Nephron (organoid): ENCODE measurements at regions not wholly inside any gene's neighbourhood (a gene's known extent, or its start where the extent isn't known, plus 50 kb on each side); places are given as distances from the start of the nearest gene placed in this dataset.

Source experiments
- H3K27ac Mint-ChIP-seq, 3 experiments: 2 replicates each; pipeline ENCODE4 v1.8.0; 2020; ENCODE audit warnings: mixed read lengths in 3 of 3, mild to moderate bottlenecking in 2 of 3, moderate library complexity in 1 of 3
- H3K27me3 Mint-ChIP-seq: 2 replicates; pipeline ENCODE4 v1.8.0; 2021; ENCODE audit warnings: low read depth, mild to moderate bottlenecking, moderate library complexity, mixed read lengths
- H3K36me3 Mint-ChIP-seq: 2 replicates; pipeline ENCODE4 v1.8.0; 2020; ENCODE audit warnings: low read depth, mixed read lengths
- H3K4me1 Mint-ChIP-seq: 2 replicates; pipeline ENCODE4 v1.8.0; 2020; ENCODE audit warnings: mixed read lengths
- H3K4me3 Mint-ChIP-seq, 3 experiments: 2 replicates each; pipeline ENCODE4 v1.8.0; 2020; ENCODE audit warnings: mild to moderate bottlenecking in 3 of 3, mixed read lengths in 3 of 3, moderate library complexity in 2 of 3
- H3K9me3 Mint-ChIP-seq: 2 replicates; pipeline ENCODE4 v1.8.0; 2020; ENCODE audit warnings: mixed read lengths
- CTCF ChIP-seq, 3 experiments: fragments of 200-600 bp; sonication (generic); IDR thresholded peaks; one replicate each; pipeline ENCODE4 v1.5.0; 2021; ENCODE audit warnings: antibody characterized with exemption in 3 of 3; ENCODE audit not compliant: unreplicated experiment in 3 of 3

GRCh38 chr18:76584414-76585310 lies 89.6 kb upstream of the ZNF516 start:
- Mint-ChIP-seq H3K4me3 (no peak overlapping the region), H3K36me3 (no peaks in the 10 kb centered on the region), H3K27me3 (peaks cover 12% of the 10 kb centered on the region), H3K27ac (no peak overlapping the region), H3K4me1 (peaks cover 14% of the 10 kb centered on the region), H3K9me3 (no peaks in the 10 kb centered on the region)
- no peak for TF ChIP-seq CTCF (IDR thresholded peaks at IDR 0.05; ENCODE audit: unreplicated experiment in 3 of 3)

- Mint-ChIP-seq H3K4me1 (no peaks in the 10 kb centered on the region), H3K9me3 (no peaks in the 10 kb centered on the region)
Observed at GRCh38 chr18:76581261-76581660, 86.2 kb upstream of the ZNF516 start.

GRCh38 chr18:76580288-76580962 lies 85.4 kb upstream of the ZNF516 start:
- Mint-ChIP-seq H3K4me3 (no peak overlapping the region), H3K27ac (no peak overlapping the region), H3K27me3 (peaks cover 5% of the 10 kb centered on the region), H3K9me3 (peaks cover 3% of the 10 kb centered on the region), H3K36me3 (no peaks in the 10 kb centered on the region), H3K4me1 (no peaks in the 10 kb centered on the region)
- TF ChIP-seq CTCF (IDR thresholded peaks at IDR 0.05; ENCODE audit: unreplicated experiment in 3 of 3), result no peak

More at GRCh38 chr18:76581261-76581660, 86.2 kb upstream of the ZNF516 start:
- Mint-ChIP-seq H3K4me3 (no peak overlapping the region), H3K36me3 (no peaks in the 10 kb centered on the region), H3K27ac (no peak overlapping the region), H3K27me3 (peaks cover 9% of the 10 kb centered on the region)
- TF ChIP-seq CTCF (IDR thresholded peaks at IDR 0.05; ENCODE audit: unreplicated experiment in 3 of 3), result no peak

GRCh38 chr18:76579301-76579695 lies 84.3 kb upstream of the ZNF516 start:
- no peak overlapping the region for H3K4me3 Mint-ChIP-seq
- TF ChIP-seq CTCF (IDR thresholded peaks at IDR 0.05; ENCODE audit: unreplicated experiment in 3 of 3), result no peak
- no peaks in the 10 kb centered on the region for H3K36me3 Mint-ChIP-seq
- H3K4me1 Mint-ChIP-seq, result no peaks in the 10 kb centered on the region
- H3K27ac Mint-ChIP-seq, result no peak overlapping the region
- H3K27me3 Mint-ChIP-seq, result peaks cover 5% of the 10 kb centered on the region
- peaks cover 4% of the 10 kb centered on the region for H3K9me3 Mint-ChIP-seq

DNA sequence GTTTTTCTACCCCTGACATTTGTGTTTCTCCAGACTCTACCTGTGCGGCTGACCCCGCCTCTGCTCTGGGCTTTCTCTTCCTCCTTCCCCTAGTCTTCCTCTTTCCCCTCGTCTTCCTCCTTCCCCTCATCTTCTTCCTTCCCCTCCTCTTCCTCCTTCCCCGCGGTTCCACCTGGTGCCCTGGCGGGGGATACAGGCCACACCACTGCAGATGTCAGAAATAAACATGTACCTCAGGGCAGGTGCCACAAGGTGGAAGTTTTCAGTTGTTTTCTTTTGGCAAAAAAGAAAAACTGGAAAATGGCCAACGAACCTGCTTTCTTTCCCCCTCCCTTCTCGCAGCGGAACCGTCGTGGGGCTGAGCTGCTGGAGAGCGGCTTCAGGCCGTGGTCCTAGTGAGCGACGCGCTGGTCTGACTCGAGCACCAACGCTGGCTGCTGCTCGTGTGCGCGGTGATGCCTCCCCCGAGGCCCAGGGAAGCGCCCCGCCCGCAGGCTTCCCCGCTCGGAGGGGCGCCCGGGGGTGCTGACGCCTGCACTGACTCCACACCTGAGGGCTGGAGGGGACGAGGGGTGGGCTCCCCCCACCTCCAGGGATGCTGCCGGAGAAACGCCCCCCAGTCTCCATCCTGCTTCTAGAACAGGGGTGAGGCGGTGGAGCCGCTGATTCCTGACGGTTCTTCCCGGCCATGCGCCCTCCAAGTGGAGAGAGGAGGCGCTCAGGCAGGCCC lies 83.7 kb upstream of the ZNF516 start:
- no peak overlapping the region for H3K4me3 Mint-ChIP-seq
- peaks cover 4% of the 10 kb centered on the region for H3K9me3 Mint-ChIP-seq
- no peak overlapping the region for H3K27ac Mint-ChIP-seq
- H3K4me1 Mint-ChIP-seq, result no peaks in the 10 kb centered on the region
- no peak for TF ChIP-seq CTCF (IDR thresholded peaks at IDR 0.05; ENCODE audit: unreplicated experiment in 3 of 3)
- H3K27me3 Mint-ChIP-seq, result peaks cover 5% of the 10 kb centered on the region
- no peaks in the 10 kb centered on the region for H3K36me3 Mint-ChIP-seq
